Stimulated activated CD8-positive, alpha-beta memory T cell treated with anti-CD3 and anti-CD28 coated beads, Interleukin-7, amount 100 ng/mL, for 1 hour (primary cell): ENCODE measurements at regions not wholly inside any gene's neighbourhood (a gene's known extent, or its start where the extent isn't known, plus 50 kb on each side); places are given as distances from the start of the nearest gene placed in this dataset.
"Not testable (repeated sequence)": the region's sequence is repeated elsewhere in the genome, so short reads cannot be mapped to it uniquely, and the experiment has no call there.

ENCODE experiments used
- DNase-seq, 2 donors: peaks; one replicate each; pipeline ENCODE4 v3.0.0-alpha.2; 2020; ENCODE audit warnings: low read depth in 2 of 2

- DNase-seq: no peak
Observed at GRCh38 chr5:18220631-18221030, 586.4 kb downstream of the TAF11L14 start.

- DNase-seq: no peak
Observed at GRCh38 chr5:18236386-18236785, 602.1 kb downstream of the TAF11L14 start.

GRCh38 chr5:18238321-18238720, 604.1 kb downstream of the TAF11L14 start:
- no peak for DNase-seq

GRCh38 chr5:18240971-18241370, 606.7 kb downstream of the TAF11L14 start:
- no peak for DNase-seq

GRCh38 chr5:18243846-18244245, 609.6 kb downstream of the TAF11L14 start:
- no peak for DNase-seq

GRCh38 chr5:18244309-18244708, 610.0 kb downstream of the TAF11L14 start:
- no peak for DNase-seq

GRCh38 chr5:18252559-18252958, 618.3 kb downstream of the TAF11L14 start:
- no peak for DNase-seq

GRCh38 chr5:18264126-18264882, 630.0 kb downstream of the TAF11L14 start:
- no peak for DNase-seq

GRCh38 chr5:18270635-18271338, 636.5 kb downstream of the TAF11L14 start:
- no peak for DNase-seq

- no peak for DNase-seq
Observed at GRCh38 chr5:18276939-18277338, 642.7 kb downstream of the TAF11L14 start.

- no peak for DNase-seq
Observed at GRCh38 chr5:18281947-18282581, 647.8 kb downstream of the TAF11L14 start.

- no peak for DNase-seq
Observed at GRCh38 chr5:18285257-18285656, 651.0 kb downstream of the TAF11L14 start.

- DNase-seq: no peak
Observed at GRCh38 chr5:18292146-18292545, 657.9 kb downstream of the TAF11L14 start.

- not testable (repeated sequence) for DNase-seq
Observed at GRCh38 chr5:18295696-18296095, 661.4 kb downstream of the TAF11L14 start.

GRCh38 chr5:18299166-18299565, 664.9 kb downstream of the TAF11L14 start:
- no peak for DNase-seq

GRCh38 chr5:18305288-18305924, 671.1 kb downstream of the TAF11L14 start:
- DNase-seq: no peak

- no peak for DNase-seq
Observed at GRCh38 chr5:18311266-18311665, 677.0 kb downstream of the TAF11L14 start.

- no peak for DNase-seq
Observed at GRCh38 chr5:18312016-18312415, 677.8 kb downstream of the TAF11L14 start.

- DNase-seq: no peak
Observed at GRCh38 chr5:18314192-18314778, 680.0 kb downstream of the TAF11L14 start.

GRCh38 chr5:18321262-18321942, 687.1 kb downstream of the TAF11L14 start:
- DNase-seq: no peak

- DNase-seq: no peak
Observed at GRCh38 chr5:18323891-18324290, 689.6 kb downstream of the TAF11L14 start.
